GM19035 (cell line): ENCODE measurements at regions not wholly inside any gene's neighbourhood (a gene's known extent, or its start where the extent isn't known, plus 50 kb on each side); places are given as distances from the start of the nearest gene placed in this dataset.

Experiments
- ATAC-seq: cut with Tn5 transposase; IDR thresholded peaks from one replicate; pipeline ENCODE4 v1.9.1; 2021; ENCODE audit not compliant: unreplicated experiment

GRCh38 chr2:37471104-37471503 lies 126.7 kb downstream of the QPCT start:
- no peak for ATAC-seq

GRCh38 chr2:37471994-37472393 lies 127.6 kb downstream of the QPCT start:
- no peak for ATAC-seq

GRCh38 chr2:37472959-37473358 lies 128.5 kb downstream of the QPCT start:
- no peak for ATAC-seq

DNA sequence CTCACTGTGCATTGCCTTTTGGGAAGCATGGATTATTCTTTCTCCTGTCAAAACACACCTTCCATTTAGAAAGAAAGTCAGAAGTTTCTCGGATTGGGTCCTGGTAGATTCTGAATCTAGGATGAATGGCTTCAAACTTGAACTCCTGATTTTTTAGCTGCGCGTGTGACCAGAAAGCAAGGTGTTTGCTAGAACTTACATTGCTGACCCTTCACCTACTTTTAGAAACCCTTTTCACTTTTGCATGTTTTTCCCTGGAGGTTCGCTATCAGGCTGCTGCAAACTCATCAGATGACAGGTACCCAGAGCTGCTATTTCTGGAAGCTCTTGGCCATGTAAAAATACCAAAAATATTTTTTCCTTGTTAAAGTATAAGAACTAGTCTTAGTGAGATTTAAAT lies 132.0 kb downstream of the QPCT start:
- no peak for ATAC-seq

DNA sequence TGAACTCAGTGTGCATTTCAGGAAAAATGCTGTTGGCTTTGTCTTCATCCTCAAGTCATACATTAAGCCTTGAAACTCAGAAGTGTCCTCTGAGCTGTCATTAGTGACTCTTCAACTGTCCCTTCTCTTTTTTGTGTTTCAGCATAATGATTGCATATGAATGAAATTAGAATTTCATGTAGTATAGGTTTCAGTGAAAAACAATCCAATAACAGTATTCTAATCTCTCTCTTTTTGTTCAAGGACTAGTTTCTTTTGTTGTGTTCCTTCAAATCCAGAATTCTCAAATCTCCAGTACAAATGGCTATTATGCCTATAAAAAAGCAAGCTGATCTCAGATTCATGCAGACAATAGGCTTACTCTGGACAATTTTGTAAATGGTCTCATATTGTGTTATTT lies 133.5 kb downstream of the QPCT start:
- no peak for ATAC-seq

- ATAC-seq, result no peak
Measured at GRCh38 chr2:37481244-37481643, 136.8 kb downstream of the QPCT start.

DNA sequence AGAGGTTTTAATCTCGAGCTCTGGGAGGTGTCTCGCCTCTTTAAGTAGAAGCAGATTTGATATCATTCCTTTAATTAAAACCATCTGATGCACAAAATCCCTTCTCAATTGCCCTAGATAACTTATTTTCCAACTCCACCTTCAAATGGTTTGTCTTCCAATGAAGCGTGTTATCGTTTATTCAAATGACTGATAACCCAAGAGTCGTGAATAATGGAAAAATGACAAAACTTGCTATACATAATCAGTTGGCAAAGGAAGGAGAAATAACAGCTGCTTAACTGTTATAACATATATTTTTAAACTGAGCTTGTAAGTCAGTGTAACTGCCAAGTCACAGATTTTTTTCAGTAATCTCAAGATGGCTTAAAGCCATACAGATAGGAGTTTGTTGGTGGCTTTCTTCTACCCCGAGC lies 144.6 kb downstream of the QPCT start:
- ATAC-seq, result no peak

- ATAC-seq, result no peak
Measured at GRCh38 chr2:37489536-37489935, 145.1 kb downstream of the QPCT start.

- ATAC-seq, result no peak
Measured at GRCh38 chr2:37493425-37493824, 149.0 kb downstream of the QPCT start.

GRCh38 chr2:37499113-37499512 lies 154.7 kb downstream of the QPCT start:
- no peak for ATAC-seq

- no peak for ATAC-seq
Measured at GRCh38 chr2:37500031-37500430, 155.6 kb downstream of the QPCT start.

DNA sequence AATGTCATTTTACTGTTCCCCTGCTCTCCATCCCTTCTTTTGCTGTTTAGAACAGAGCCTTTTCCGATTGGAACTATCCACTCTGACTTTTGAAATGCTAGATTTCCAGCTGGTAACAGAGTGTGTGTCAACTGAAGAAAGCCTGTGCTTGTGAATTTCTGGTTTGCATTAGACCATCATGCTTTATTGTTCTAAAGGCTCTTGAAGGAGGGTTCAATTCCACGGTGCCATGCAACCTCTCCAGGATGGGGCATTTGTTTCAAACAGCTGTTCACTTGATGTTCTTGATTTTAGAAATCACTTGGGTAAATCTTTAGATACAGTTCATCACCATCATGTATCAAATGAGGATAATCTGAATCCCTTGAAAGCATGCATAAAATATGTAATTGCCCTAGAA lies 156.7 kb downstream of the QPCT start:
- ATAC-seq, result no peak

DNA sequence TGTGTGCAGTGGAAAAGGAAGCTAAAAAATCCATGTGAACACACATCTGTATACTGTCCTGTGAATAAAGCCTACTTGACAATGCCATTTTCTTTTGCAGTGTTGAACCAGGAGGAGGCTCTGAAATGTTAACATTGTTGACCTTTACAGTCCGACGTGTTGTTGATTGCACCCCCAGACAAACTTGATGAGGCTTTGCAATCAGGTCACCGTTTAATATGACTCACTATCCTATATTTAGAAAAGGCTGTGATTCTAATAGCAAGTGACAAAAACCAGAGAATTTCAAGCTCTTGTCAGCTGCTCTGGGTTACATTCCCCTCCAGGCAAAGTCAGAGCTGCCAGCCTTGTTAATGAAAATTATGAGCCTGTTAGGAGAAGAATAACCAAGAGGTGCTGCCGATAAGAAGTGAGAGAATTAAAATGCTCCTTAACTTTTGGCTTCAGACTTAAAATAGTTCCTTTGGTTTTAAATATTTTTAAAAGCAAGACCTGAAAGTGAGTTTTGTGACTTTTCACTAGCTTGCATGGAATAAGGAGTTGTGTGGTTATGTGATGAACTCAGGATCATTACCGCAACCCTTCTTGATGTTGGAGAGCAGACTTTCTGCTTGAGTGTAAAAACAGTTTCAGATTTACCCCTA lies 162.1 kb downstream of the QPCT start:
- ATAC-seq, result no peak

- no peak for ATAC-seq
Measured at GRCh38 chr2:37507051-37507410, 162.6 kb downstream of the QPCT start.

GRCh38 chr2:37507703-37508102 lies 163.3 kb downstream of the QPCT start:
- ATAC-seq, result no peak

GRCh38 chr2:37512971-37513370 lies 158.5 kb downstream of the CDC42EP3 start:
- no peak for ATAC-seq

DNA sequence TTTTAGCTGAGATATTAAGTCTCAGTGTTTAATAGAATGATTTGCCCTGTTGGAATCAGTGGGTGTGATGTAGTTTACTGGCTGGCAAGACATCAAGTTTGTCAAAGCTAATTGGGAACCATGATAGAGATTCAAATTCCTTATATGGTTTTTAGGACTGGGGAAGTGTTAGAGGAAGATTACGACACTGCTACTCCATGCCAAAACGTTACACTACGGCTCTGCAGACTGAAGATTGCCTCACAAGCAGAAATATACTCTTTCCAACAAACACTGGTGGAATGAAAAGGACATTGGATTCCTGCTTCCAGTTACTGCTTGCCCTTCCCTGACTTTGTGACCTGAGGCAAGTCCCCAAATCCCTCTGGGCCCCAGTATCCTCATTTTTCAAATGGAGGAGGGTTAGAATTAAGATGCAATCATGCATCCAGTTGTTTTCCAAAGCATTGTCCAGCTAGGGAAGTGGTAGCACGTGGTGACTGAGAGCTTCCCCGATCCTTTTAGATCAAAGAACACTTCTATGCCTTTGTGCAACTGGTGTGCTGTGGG lies 147.6 kb downstream of the CDC42EP3 start:
- ATAC-seq, result no peak

- ATAC-seq, result no peak
Measured at GRCh38 chr2:37526323-37526722, 145.1 kb downstream of the CDC42EP3 start.

- ATAC-seq, result no peak
Measured at GRCh38 chr2:37526856-37527255, 144.6 kb downstream of the CDC42EP3 start.

- no peak for ATAC-seq
Measured at GRCh38 chr2:37527361-37527760, 144.1 kb downstream of the CDC42EP3 start.

DNA sequence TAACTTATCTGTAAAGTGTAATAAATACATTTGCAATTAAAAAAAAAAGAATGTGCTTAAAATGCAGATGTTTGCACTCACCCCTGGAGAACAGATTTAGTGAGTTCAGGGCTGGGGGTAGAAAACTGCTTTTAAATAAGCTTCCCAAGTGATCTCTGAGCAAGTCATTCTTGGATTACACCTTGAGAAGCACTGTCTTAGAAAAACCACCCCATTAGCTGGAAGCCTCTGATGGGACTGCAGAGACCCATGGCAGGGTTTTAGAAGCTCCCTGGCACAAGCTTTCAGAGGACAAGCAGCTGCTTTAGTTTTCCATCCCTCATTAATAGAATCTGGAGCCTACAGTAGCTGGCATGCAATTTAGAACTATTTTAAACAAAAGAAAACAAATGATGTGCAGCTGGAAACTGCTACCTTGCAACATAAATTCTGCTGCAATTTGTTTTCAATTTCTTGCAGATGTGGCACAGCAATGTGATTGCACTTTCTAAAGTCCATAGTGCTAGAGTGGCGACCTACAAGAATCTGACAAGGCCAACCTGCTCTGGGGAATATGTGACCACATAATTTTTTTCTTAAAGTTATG lies 141.5 kb downstream of the CDC42EP3 start:
- no peak for ATAC-seq

GRCh38 chr2:37532503-37532902 lies 138.9 kb downstream of the CDC42EP3 start:
- no peak for ATAC-seq

GRCh38 chr2:37537316-37537715 lies 134.1 kb downstream of the CDC42EP3 start:
- no peak for ATAC-seq
